NCI-H1436 (cell line): ENCODE measurements at regions not wholly inside any gene's neighbourhood (a gene's known extent, or its start where the extent isn't known, plus 50 kb on each side); places are given as distances from the start of the nearest gene placed in this dataset.

Experiments
- DNase-seq: peaks from one replicate; lab custom pipeline; 2025; lab: John Stamatoyannopoulos, UW

GRCh38 chr22:48098243-48098920, 1335.9 kb downstream of the TBC1D22A start:
- DNase-seq, result no peak

GRCh38 chr22:48097723-48098122, 1335.3 kb downstream of the TBC1D22A start:
- no peak for DNase-seq

GRCh38 chr22:48096851-48097665, 1334.6 kb downstream of the TBC1D22A start:
- DNase-seq, result no peak

GRCh38 chr22:48096411-48096810, 1334.0 kb downstream of the TBC1D22A start:
- no peak for DNase-seq

GRCh38 chr22:48093981-48094380, 1331.5 kb downstream of the TBC1D22A start:
- no peak for DNase-seq

GRCh38 chr22:48092866-48093265, 1330.4 kb downstream of the TBC1D22A start:
- no peak for DNase-seq

- DNase-seq, result no peak
These were observed 1329.3 kb downstream of the TBC1D22A start for GRCh38 chr22:48091656-48092223.

GRCh38 chr22:48091060-48091650, 1328.7 kb downstream of the TBC1D22A start:
- DNase-seq, result no peak

- no peak for DNase-seq
These were observed 1327.9 kb downstream of the TBC1D22A start for GRCh38 chr22:48090332-48090672.

- no peak for DNase-seq
These were observed 1327.3 kb downstream of the TBC1D22A start for GRCh38 chr22:48089601-48090331.

- no peak for DNase-seq
These were observed 1326.6 kb downstream of the TBC1D22A start for GRCh38 chr22:48088926-48089536.

GRCh38 chr22:48088251-48088650, 1325.8 kb downstream of the TBC1D22A start:
- no peak for DNase-seq

GRCh38 chr22:48085901-48086645, 1323.6 kb downstream of the TBC1D22A start:
- DNase-seq, result no peak

GRCh38 chr22:48084729-48085050, 1322.2 kb downstream of the TBC1D22A start:
- DNase-seq, result no peak

- no peak for DNase-seq
These were observed 1321.7 kb downstream of the TBC1D22A start for GRCh38 chr22:48084041-48084728.

- DNase-seq, result no peak
These were observed 1321.1 kb downstream of the TBC1D22A start for GRCh38 chr22:48083502-48083901.

- no peak for DNase-seq
These were observed 1319.8 kb downstream of the TBC1D22A start for GRCh38 chr22:48082284-48082683.

- no peak for DNase-seq
These were observed 1318.8 kb downstream of the TBC1D22A start for GRCh38 chr22:48081281-48081680.

GRCh38 chr22:48080316-48081165, 1318.1 kb downstream of the TBC1D22A start:
- DNase-seq, result no peak
